ENCODE measurements at regions not wholly inside any gene's neighbourhood (a gene's known extent, or its start where the extent isn't known, plus 50 kb on each side); places are given as distances from the start of the nearest gene placed in this dataset.
"Not testable (repeated sequence)": the region's sequence is repeated elsewhere in the genome, so short reads cannot be mapped to it uniquely, and the experiment has no call there.

DNA sequence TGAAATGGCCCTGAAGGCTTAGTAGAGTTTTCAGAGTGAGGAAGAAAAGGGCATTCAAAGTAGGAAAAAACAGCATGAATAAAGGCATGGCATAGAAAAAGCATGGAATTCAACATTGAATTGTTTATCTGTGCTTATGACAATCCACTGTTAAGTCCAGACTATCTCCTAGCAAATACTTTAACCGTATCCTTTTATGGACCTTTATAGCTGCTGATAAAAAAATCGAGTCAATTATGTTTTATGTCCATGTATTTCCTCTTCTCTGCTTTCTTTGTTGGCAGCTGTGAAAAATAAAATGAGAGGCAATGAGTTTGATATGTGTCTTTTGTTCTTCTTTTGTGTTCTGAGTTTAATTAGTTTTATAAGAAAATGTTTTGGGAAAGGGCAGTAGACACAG is 70.4 kb downstream of the TDRD15 start:
- Histone ChIP-seq H3K4me1 (no peaks in the 10 kb centered on the region), H3K9me3 (no peaks in the 10 kb centered on the region), H3K4me3 (no peak overlapping the region), H3K27ac (no peak overlapping the region), H3K27me3 (no peaks in the 10 kb centered on the region), H3K36me3 (no peaks in the 10 kb centered on the region)
- DNase-seq (ENCODE audit: extremely low spot score in 2 of 2) = no peak
- intact Hi-C loops (cut with DNase I) = no loop called here
- TF ChIP-seq POLR2AphosphoS5 (IDR thresholded peaks at IDR 0.05; ENCODE audit: insufficient read depth in 1 of 2, low read depth in 1 of 2) (no peak), POLR2A (IDR thresholded peaks at IDR 0.05) (no peak)
- TF ChIP-seq, protein P1, sequence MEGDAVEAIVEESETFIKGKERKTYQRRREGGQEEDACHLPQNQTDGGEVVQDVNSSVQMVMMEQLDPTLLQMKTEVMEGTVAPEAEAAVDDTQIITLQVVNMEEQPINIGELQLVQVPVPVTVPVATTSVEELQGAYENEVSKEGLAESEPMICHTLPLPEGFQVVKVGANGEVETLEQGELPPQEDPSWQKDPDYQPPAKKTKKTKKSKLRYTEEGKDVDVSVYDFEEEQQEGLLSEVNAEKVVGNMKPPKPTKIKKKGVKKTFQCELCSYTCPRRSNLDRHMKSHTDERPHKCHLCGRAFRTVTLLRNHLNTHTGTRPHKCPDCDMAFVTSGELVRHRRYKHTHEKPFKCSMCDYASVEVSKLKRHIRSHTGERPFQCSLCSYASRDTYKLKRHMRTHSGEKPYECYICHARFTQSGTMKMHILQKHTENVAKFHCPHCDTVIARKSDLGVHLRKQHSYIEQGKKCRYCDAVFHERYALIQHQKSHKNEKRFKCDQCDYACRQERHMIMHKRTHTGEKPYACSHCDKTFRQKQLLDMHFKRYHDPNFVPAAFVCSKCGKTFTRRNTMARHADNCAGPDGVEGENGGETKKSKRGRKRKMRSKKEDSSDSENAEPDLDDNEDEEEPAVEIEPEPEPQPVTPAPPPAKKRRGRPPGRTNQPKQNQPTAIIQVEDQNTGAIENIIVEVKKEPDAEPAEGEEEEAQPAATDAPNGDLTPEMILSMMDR (IDR thresholded peaks at IDR 0.05) = no peak

DNA sequence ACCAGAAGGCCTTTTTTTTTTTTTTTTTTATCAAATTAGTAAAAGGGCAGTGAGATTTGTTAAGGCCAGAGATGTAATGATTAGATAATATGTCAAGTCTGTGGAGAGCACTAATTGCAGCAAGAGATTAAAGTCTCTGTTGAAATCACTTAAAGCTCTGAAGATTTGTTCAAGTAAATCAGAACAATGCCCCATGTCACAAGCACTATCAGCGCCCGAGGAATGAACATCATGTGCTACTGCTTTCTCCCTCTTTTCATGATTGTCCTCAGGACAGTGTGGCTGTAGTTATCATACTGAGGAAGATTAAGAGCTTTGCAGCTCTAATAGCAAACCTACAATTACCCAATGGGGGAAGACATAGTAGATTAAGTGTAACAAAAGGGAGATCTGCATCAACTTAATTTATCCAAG is 71.1 kb downstream of the TDRD15 start:
- Histone ChIP-seq H3K9me3 (no peaks in the 10 kb centered on the region), H3K27ac (no peak overlapping the region), H3K4me3 (no peak overlapping the region), H3K27me3 (no peaks in the 10 kb centered on the region), H3K36me3 (no peaks in the 10 kb centered on the region), H3K4me1 (no peaks in the 10 kb centered on the region)
- no peak for DNase-seq (ENCODE audit: extremely low spot score in 2 of 2)
- intact Hi-C loops (cut with DNase I) = no loop called here
- TF ChIP-seq, protein P1 (IDR thresholded peaks at IDR 0.05) = no peak
- TF ChIP-seq POLR2AphosphoS5 (IDR thresholded peaks at IDR 0.05; ENCODE audit: insufficient read depth in 1 of 2, low read depth in 1 of 2) (no peak), POLR2A (IDR thresholded peaks at IDR 0.05) (no peak)

DNA sequence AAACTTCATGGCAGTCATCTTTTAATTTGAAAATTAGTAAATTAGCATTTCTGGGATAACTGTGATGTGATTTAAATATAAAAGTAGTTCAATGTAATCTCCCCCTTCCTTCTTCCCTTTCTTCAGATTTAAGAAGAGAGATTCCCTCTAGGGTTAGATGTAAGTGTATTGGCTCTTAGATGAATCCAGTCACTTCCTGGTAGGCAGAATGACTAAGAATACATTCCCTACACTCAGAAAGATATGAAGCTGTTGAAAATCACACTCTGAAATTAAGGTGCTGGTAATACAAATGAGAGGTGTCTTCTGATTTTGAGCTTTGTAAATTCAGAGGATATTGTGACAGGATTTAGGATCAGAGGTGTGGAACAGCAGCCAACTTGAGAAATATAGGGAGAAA is 71.6 kb downstream of the TDRD15 start:
- Histone ChIP-seq H3K4me3 (no peak overlapping the region), H3K4me1 (no peaks in the 10 kb centered on the region), H3K36me3 (no peaks in the 10 kb centered on the region), H3K27ac (no peak overlapping the region), H3K9me3 (no peaks in the 10 kb centered on the region), H3K27me3 (no peaks in the 10 kb centered on the region)
- intact Hi-C loops (cut with DNase I) = no loop called here
- no peak for DNase-seq (ENCODE audit: extremely low spot score in 2 of 2)
- TF ChIP-seq POLR2A (IDR thresholded peaks at IDR 0.05) (no peak), POLR2AphosphoS5 (IDR thresholded peaks at IDR 0.05; ENCODE audit: insufficient read depth in 1 of 2, low read depth in 1 of 2) (no peak)

DNA sequence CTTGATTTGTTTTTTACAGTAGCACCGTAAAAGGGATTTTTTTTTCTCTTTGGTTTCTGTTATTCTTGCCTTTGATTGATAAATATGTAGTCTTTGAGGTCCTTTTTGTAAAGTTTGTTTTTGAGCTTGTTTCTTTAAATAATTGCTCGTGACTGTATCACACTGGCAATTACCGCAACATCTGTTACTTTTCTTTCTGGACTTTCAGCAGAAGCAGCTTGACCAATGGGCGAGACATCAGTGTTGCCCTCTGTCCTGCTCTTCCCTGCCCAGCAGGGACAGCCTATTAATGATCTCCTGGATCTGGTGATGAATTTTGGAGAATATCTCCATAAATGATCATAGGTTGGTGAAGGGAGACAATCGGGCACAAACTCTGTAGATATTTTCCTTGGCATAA is 74.9 kb downstream of the TDRD15 start:
- H3K36me3 ChIP-seq = no peaks in the 10 kb centered on the region
- H3K4me3 ChIP-seq = no peak overlapping the region
- no peaks in the 10 kb centered on the region for H3K27me3 ChIP-seq
- no peaks in the 10 kb centered on the region for H3K9me3 ChIP-seq
- TF ChIP-seq POLR2AphosphoS5 (IDR thresholded peaks at IDR 0.05; ENCODE audit: insufficient read depth in 1 of 2, low read depth in 1 of 2) (no peak), POLR2A (IDR thresholded peaks at IDR 0.05) (no peak)
- TF ChIP-seq, protein P1 (IDR thresholded peaks at IDR 0.05) = no peak
- H3K27ac ChIP-seq = no peak overlapping the region
- no peaks in the 10 kb centered on the region for H3K4me1 ChIP-seq
- intact Hi-C loops (cut with DNase I) = no loop called here
- no peak for DNase-seq (ENCODE audit: extremely low spot score in 2 of 2)

DNA sequence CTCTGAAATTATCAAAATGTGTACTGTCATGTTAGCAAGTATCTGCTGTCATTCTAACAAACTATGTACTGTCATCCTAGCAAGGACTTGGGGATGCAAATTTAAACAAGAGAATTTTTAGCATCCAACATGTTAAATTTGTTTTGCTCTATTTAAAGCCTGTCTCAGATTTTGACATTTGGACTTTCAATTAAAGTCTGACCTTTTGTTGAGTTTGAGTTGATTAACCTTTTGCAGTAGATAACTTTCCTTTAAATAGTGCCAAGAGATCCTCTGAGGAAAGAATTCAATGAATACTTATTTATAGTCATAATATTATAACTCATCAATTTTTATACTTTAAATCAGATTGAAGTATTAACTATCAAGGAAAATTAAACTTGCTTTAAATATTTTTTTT is 80.2 kb downstream of the TDRD15 start:
- Histone ChIP-seq H3K27me3 (no peaks in the 10 kb centered on the region), H3K9me3 (no peaks in the 10 kb centered on the region), H3K4me1 (no peaks in the 10 kb centered on the region), H3K36me3 (no peaks in the 10 kb centered on the region), H3K4me3 (no peak overlapping the region), H3K27ac (no peak overlapping the region)
- TF ChIP-seq POLR2A (IDR thresholded peaks at IDR 0.05) (no peak), POLR2AphosphoS5 (IDR thresholded peaks at IDR 0.05; ENCODE audit: insufficient read depth in 1 of 2, low read depth in 1 of 2) (no peak)
- TF ChIP-seq, protein P1 (IDR thresholded peaks at IDR 0.05) = no peak
- intact Hi-C loops (cut with DNase I) = no loop called here
- no peak for DNase-seq (ENCODE audit: extremely low spot score in 2 of 2)

DNA sequence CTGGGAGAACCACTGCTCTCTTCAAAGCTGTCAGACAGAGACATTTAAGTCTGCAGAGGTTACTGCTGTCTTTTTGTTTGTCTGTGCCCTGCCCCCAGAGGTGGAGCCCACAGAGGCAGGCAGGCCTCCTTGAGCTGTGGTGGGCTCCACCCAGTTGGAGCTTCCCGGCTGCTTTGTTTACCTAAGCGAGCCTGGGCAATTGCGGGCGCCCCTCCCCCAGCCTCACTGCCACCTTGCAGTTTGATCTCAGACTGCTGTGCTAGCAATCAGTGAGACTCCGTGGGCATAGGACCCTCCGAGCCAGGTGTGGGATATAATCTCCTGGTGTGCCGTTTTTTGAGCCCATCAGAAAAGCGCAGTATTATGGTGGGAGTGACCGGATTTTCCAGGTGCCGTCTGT is 90.3 kb downstream of the TDRD15 start:
- H3K4me3 ChIP-seq; H3K36me3 ChIP-seq; intact Hi-C loops (cut with DNase I); H3K27ac ChIP-seq; H3K9me3 ChIP-seq; H3K4me1 ChIP-seq; H3K27me3 ChIP-seq; DNase-seq (ENCODE audit: extremely low spot score in 2 of 2): not testable (repeated sequence)

Measured in vagina (tissue), 2 donors.